Astrocyte of the spinal cord (primary cell): ENCODE measurements at regions not wholly inside any gene's neighbourhood (a gene's known extent, or its start where the extent isn't known, plus 50 kb on each side); places are given as distances from the start of the nearest gene placed in this dataset.
"Not testable (repeated sequence)": the region's sequence is repeated elsewhere in the genome, so short reads cannot be mapped to it uniquely, and the experiment has no call there.

Experiments used
- DNase-seq: peaks from one replicate; pipeline ENCODE4 v3.0.0; 2011; ENCODE audit warnings: low read depth, low spot score
- H3K4me3 ChIP-seq: 2 replicates; pipeline ENCODE4 v1.5.1; 2011; ENCODE audit warnings: low read depth, mild to moderate bottlenecking, low read length, moderate library complexity
- in situ Hi-C: cut with HindIII; loops from 2 replicates; pipeline ENCODE4 v1.10.0; 2017; ENCODE audit warnings: low sequenced_read_pairs
- TF ChIP-seq, protein P1 (sequence below): IDR thresholded peaks from 2 replicates; pipeline ENCODE4 v1.5.1; 2012; ENCODE audit warnings: low read depth, mild to moderate bottlenecking, low read length, inconsistent platforms

DNA sequence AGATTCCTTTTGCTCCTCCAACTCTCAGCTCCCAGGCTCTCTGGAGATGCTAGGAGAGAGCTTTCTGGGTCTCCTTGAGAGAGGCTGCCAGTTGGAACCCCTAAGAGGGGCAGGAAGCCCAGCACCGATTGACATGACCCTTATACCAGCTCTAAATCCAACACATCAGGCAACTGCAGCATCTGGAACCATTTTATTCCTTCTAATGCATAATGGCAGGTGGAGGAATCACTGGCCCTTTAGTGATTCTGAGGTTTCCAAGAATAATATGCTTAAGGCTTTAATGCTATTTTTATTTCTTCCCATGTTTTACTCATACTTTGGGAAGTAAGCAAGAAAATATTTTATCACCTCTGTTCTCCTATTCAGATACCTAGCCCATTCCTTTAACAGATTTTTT, 60.3 kb upstream of the TEX264 start:
- TF ChIP-seq, protein P1, sequence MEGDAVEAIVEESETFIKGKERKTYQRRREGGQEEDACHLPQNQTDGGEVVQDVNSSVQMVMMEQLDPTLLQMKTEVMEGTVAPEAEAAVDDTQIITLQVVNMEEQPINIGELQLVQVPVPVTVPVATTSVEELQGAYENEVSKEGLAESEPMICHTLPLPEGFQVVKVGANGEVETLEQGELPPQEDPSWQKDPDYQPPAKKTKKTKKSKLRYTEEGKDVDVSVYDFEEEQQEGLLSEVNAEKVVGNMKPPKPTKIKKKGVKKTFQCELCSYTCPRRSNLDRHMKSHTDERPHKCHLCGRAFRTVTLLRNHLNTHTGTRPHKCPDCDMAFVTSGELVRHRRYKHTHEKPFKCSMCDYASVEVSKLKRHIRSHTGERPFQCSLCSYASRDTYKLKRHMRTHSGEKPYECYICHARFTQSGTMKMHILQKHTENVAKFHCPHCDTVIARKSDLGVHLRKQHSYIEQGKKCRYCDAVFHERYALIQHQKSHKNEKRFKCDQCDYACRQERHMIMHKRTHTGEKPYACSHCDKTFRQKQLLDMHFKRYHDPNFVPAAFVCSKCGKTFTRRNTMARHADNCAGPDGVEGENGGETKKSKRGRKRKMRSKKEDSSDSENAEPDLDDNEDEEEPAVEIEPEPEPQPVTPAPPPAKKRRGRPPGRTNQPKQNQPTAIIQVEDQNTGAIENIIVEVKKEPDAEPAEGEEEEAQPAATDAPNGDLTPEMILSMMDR, result no peak
- no peak overlapping the region for H3K4me3 ChIP-seq
- in situ Hi-C loops, result no loop called here
- DNase-seq, result no peak

DNA sequence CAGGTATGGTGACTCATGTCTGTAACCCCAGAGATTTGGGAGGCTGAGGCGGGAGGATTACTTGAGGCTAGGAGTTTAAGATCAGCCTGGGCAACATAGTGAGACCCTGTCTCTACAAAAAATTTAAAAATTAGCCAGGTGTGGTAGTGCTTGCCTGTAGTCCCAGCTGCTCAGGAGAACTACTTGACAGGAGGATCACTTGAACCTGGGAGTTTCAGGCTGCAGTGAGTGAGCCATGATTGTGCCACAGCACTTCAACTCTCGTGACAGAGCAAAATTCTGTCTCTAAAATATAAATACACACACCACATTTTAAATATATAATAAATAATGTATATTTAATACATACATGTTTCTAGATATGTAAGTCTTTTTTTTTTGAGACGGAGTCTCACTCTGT, 53.5 kb upstream of the TEX264 start:
- TF ChIP-seq, protein P1, result no peak
- in situ Hi-C loops, result no loop called here
- DNase-seq, result no peak
- H3K4me3 ChIP-seq, result no peak overlapping the region

DNA sequence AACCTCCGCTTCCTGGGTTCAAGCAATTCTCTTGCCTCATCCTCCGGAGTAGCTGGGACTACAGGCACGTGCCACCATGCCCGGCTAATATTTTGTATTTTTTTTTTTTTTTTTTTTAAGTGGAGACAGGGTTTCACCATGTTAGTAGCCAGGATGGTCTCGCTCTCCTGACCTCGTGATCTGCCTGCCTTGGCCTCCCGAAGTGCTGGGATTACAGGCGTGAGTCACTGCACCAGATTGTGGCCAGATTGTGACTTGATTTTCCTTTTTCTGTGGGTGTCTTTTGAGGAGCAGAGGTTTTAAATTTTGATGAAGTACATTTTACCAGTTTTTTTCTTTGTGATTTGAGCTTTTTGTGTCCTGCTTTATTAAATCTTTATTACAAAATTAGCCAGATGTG, 53.0 kb upstream of the TEX264 start:
- H3K4me3 ChIP-seq, DNase-seq, in situ Hi-C loops: not testable (repeated sequence)

DNA sequence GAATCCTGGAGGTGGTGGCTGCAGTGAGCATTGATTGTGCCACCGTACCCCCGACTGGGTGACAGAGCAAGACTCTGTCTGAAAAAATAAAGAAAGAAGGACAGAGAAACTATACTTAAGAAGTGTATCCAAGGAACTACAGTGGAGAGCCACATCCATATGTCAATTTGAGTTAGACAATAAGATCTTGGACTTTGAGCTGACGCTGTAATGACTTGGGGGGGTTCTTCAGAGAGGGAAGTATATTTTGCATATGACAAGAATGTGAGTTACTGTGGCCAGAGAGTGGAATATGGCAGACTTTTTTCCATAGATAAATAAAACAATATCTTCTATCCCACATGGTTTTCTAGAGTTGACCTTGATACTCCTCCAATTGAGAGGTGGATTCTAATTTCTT, 52.6 kb upstream of the TEX264 start:
- no peak overlapping the region for H3K4me3 ChIP-seq
- TF ChIP-seq, protein P1, result no peak
- in situ Hi-C loops, result no loop called here
- DNase-seq, result no peak

DNA sequence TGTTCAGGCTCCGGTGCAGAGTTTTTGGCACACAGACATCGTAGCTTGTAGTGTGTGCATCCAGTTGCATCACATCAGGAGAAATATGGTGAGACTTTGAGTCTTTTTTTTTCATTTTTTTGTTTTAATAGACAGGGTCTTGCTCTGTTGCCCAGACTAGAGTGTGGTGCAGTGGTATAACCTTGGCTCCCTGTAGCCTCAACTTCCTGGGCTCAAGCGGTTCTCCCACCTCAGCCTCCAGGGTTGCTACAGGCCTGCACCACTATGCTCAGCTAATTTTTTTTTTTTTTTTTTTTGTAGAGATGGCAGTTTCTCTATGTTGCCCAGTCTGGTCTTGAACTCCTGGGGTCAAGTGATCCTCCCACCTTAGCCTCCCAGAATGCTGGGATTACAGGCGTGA, 51.1 kb upstream of the TEX264 start:
- TF ChIP-seq, protein P1, result no peak
- no peak for DNase-seq
- H3K4me3 ChIP-seq, result no peak overlapping the region
- in situ Hi-C loops, result no loop called here

DNA sequence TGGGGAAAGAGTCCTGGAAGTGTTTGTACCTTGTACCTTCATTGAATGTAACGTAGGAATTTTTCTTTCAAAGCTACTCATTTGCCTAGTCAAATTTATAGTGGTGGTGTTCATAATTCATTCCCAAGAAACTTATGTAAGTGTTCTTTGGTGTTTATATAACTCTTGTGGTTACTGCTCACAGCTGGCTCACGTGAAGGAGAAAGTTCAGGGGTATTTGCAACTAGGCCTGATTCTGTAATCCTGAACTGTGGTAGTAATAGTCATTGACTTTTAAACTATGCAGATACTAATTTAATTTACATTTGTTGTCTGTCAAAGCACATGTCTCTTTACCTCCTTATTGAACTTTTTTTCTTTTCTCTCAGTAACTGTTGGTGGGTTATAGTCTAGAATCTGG, 50.5 kb upstream of the TEX264 start:
- peak; percentile 49 for DNase-seq
- H3K4me3 ChIP-seq, result no peak overlapping the region
- in situ Hi-C loops, result no loop called here
- TF ChIP-seq, protein P1, result no peak

DNA sequence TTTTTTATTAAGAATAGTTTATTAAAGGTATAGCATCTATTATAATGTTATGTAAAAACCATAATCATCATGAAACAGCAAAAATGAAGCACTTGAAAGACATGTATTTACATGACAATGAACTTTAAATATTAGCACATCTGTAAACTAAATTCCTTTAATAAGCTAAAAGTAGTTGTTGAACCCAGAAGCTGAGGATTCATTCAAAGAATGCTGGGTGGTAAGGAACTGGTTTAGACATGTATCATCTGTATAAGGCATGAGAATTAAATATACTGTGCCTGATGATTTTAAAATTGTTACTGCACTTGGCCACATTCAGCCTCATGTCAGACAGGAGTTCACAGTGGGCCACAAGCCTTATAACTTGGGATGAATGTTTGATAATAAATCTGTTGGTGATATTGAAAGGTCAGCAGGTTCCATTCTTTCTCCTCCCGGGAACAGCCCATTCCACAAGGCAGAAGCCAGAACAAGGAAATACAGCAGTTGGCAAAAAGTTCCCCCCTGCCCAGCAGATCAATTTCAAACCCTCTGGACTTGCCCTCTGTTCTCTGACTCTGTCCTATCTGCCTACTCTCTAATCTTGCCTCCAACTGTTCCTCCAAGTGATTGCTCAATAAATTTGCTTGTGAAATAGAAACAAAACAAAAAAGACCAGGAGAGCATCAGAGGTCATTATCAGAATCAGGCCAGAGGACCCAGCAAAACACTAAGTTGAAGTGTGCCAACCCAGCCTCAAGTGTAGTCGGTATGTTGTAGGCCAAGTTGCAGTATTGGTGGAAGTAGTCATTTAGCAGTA, 49.8 kb upstream of the TEX264 start:
- in situ Hi-C loops, result no loop called here
- H3K4me3 ChIP-seq, result no peak overlapping the region
- TF ChIP-seq, protein P1, result no peak
- DNase-seq, result no peak
